A549 (cell line): ENCODE measurements at regions not wholly inside any gene's neighbourhood (a gene's known extent, or its start where the extent isn't known, plus 50 kb on each side); places are given as distances from the start of the nearest gene placed in this dataset.

Experiments used
- ATAC-seq, 2 experiments: fragments of 200-7000 bp in 1 of 2; fragments of >200 bp in 1 of 2; cut with Nextera tagmentation in 1 of 2; cut with Tn5 transposase in 1 of 2; 3 replicates each; pipeline versions ENCODE4 v1.8.0 to v1.9.1; 2018 to 2020; ENCODE audit warnings: mild to moderate bottlenecking in 1 of 2, moderate library complexity in 1 of 2
- CTCF ChIA-PET: fragments of 300-600 bp; sonication (Branson Sonifier 250); formaldehyde crosslinking; extraction: SDS; loops from one replicate; lab custom pipeline; 2021; ENCODE audit warnings: antibody characterized with exemption, inconsistent platforms; lab: Yijun Ruan, JAX
- POLR2A ChIA-PET: fragments of 350-600 bp; formaldehyde crosslinking; extraction: SDS; loops from one replicate; lab custom pipeline; 2021; ENCODE audit warnings: antibody characterized with exemption, inconsistent platforms; lab: Yijun Ruan, JAX
- DNase-seq, 2 experiments: peaks; one replicate each; pipeline versions ENCODE4 v3.0.0 to v3.0.0-alpha.2; 2011 to 2016; ENCODE audit warnings: low read depth in 1 of 2, low spot score in 1 of 2
- FAIRE-seq: peaks from 2 replicates; lab custom pipeline; 2011; peaks lifted over from hg19 to GRCh38; lab: Jason Lieb, UNC
- H3K27ac ChIP-seq, 2 experiments: fragments of >200 bp; sonication (Bioruptor Twin); formaldehyde crosslinking; 3 replicates each; pipeline ENCODE4 v1.5.1; 2016 to 2017
- H3K4me1 ChIP-seq: fragments of >200 bp; sonication (Bioruptor Twin); formaldehyde crosslinking; 3 replicates; pipeline ENCODE4 v1.6.1; 2016
- H3K4me2 ChIP-seq: fragments of >200 bp; sonication (Bioruptor Twin); formaldehyde crosslinking; 3 replicates; pipeline ENCODE4 v1.6.1; 2016
- H3K4me3 ChIP-seq: fragments of >200 bp; sonication (Bioruptor Twin); formaldehyde crosslinking; 3 replicates; pipeline ENCODE4 v1.5.1; 2016
- H3K9me3 ChIP-seq: fragments of >200 bp; sonication (Bioruptor Twin); formaldehyde crosslinking; 3 replicates; pipeline ENCODE4 v1.6.1; 2016
- BCL3 ChIP-seq: fragments of >200 bp; sonication (Bioruptor Twin); formaldehyde crosslinking; IDR thresholded peaks from 3 replicates; pipeline ENCODE4 v1.6.1; 2016
- CEBPB ChIP-seq, 2 experiments: fragments of >200 bp in 1 of 2; sonication (Bioruptor Twin) in 1 of 2; formaldehyde crosslinking in 1 of 2; IDR thresholded peaks; 2 replicates each; pipeline ENCODE4 v1.6.1; 2012 to 2016
- CHD2 ChIP-seq: fragments of 150-350 bp; IDR thresholded peaks from 2 replicates; pipeline ENCODE4 v1.6.1; 2014; ENCODE audit warnings: low read length; ENCODE audit not compliant: partially characterized antibody
- E2F6 ChIP-seq: IDR thresholded peaks from 2 replicates; pipeline ENCODE4 v1.6.1; 2012; ENCODE audit warnings: low read depth, borderline replicate concordance
- EHF ChIP-seq: fragments of 250-450 bp; sonication (Bioruptor Pico); IDR thresholded peaks from 2 replicates; pipeline ENCODE4 v1.5.0; 2020; ENCODE audit warnings: mild to moderate bottlenecking
- ELK1 ChIP-seq: fragments of 150-350 bp; IDR thresholded peaks from 2 replicates; pipeline ENCODE4 v1.6.1; 2014; ENCODE audit warnings: low read depth, mild to moderate bottlenecking, low read length
- EP300 ChIP-seq, 2 experiments: fragments of >200 bp; sonication (Bioruptor Twin); formaldehyde crosslinking; IDR thresholded peaks; 2 replicates in 1 of 2; 3 replicates in 1 of 2; pipeline ENCODE4 v1.6.1; 2016 to 2017
- GATA3 ChIP-seq: IDR thresholded peaks from 2 replicates; pipeline ENCODE4 v1.6.1; 2012; ENCODE audit warnings: borderline replicate concordance
- HDAC2 ChIP-seq: fragments of 200-600 bp; sonication (generic); IDR thresholded peaks from 2 replicates; pipeline ENCODE4 v1.6.1; 2016
- HEYL ChIP-seq: fragments of 250-450 bp; sonication (Bioruptor Pico); IDR thresholded peaks from 2 replicates; pipeline ENCODE4 v1.8.0; 2021; ENCODE audit warnings: mild to moderate bottlenecking, moderate library complexity
- HOXB13 ChIP-seq: fragments of 250-450 bp; sonication (Bioruptor Pico); IDR thresholded peaks from 2 replicates; pipeline ENCODE4 v1.5.0; 2020; ENCODE audit warnings: low read depth, mild to moderate bottlenecking, moderate library complexity
- KDM1A ChIP-seq: fragments of 200-600 bp; sonication (generic); IDR thresholded peaks from 2 replicates; pipeline ENCODE4 v1.6.1; 2016; ENCODE audit warnings: low read depth, mild to moderate bottlenecking
- KDM5A ChIP-seq: fragments of 200-600 bp; sonication (generic); IDR thresholded peaks from 2 replicates; pipeline ENCODE4 v1.6.1; 2016; ENCODE audit warnings: antibody characterized with exemption, mild to moderate bottlenecking
- MAX ChIP-seq: IDR thresholded peaks from 2 replicates; pipeline ENCODE4 v1.6.1; 2012
- MYC ChIP-seq: IDR thresholded peaks from 2 replicates; pipeline ENCODE4 v1.6.1; 2012; ENCODE audit warnings: mild to moderate bottlenecking, inconsistent platforms, low read length, improper control_type of control experiment, borderline replicate concordance
- POLR2AphosphoS2 ChIP-seq: conservative IDR thresholded peaks from 2 replicates; pipeline ENCODE4 v1.6.1; 2012; ENCODE audit warnings: low read length, improper control_type of control experiment, inconsistent platforms
- RAD21 ChIP-seq, 2 experiments: fragments of >200 bp in 1 of 2; sonication (Bioruptor Twin) in 1 of 2; formaldehyde crosslinking in 1 of 2; IDR thresholded peaks in 1 of 2; conservative IDR thresholded peaks in 1 of 2; 2 replicates in 1 of 2; 3 replicates in 1 of 2; pipeline ENCODE4 v1.6.1; 2012 to 2018; ENCODE audit warnings: inconsistent platforms in 1 of 2
- REST ChIP-seq: fragments of 200-600 bp; sonication (generic); IDR thresholded peaks from 2 replicates; pipeline ENCODE4 v1.6.1; 2016; ENCODE audit warnings: antibody characterized with exemption, mild to moderate bottlenecking, moderate library complexity
- RFX5 ChIP-seq: fragments of 450-650 bp; IDR thresholded peaks from 2 replicates; pipeline ENCODE4 v1.7.1; 2014; ENCODE audit warnings: antibody characterized with exemption, mild to moderate bottlenecking, moderate library complexity
- SMC3 ChIP-seq: fragments of >200 bp; sonication (Bioruptor Twin); formaldehyde crosslinking; IDR thresholded peaks from 3 replicates; pipeline ENCODE4 v1.6.1; 2018; ENCODE audit warnings: inconsistent platforms
- TP53 ChIP-seq: fragments of 250-450 bp; sonication (Bioruptor Pico); IDR thresholded peaks from 2 replicates; pipeline ENCODE4 v1.5.0; 2021; ENCODE audit warnings: mild to moderate bottlenecking, moderate library complexity
- ZNF302 ChIP-seq: fragments of 250-450 bp; sonication (Bioruptor Pico); IDR thresholded peaks from 2 replicates; pipeline ENCODE4 v1.9.0; 2021; ENCODE audit warnings: inconsistent platforms, mild to moderate bottlenecking, moderate library complexity
- WGBS: methylation state at CpG from one replicate; pipeline ENCODE4 v1.1.6; 2017; ENCODE audit errors: missing lambda C conversion rate; 5-methylcytosine and 5-hydroxymethylcytosine counted together

GRCh38 chr2:150088538-150088937, 398.9 kb downstream of the RND3 start:
- peak overlapping the region in 1 of 2 experiments; percentile 43; a peak in 2 of 6 replicates for H3K27ac ChIP-seq
- POLR2A ChIA-PET, result no interaction called here
- CTCF ChIA-PET, result interaction anchor here (0.7 kb wide), 1 partner anchor 1857 kb away, joined by 5 read pairs; no protein-coding TSS in a partner anchor
- ATAC-seq (no peak), DNase-seq (no peak), FAIRE-seq (no peak)
- H3K4me2 ChIP-seq, result no peak overlapping the region
- WGBS, result 77% methylated on average over 3 of the region's 3 CpGs
- H3K4me3 ChIP-seq, result no peak overlapping the region
- peaks cover 5% of the 10 kb centered on the region; the same call in 1 of the 3 replicates for H3K4me1 ChIP-seq
- peaks cover 8% of the 10 kb centered on the region; the same call in 1 of the 3 replicates for H3K9me3 ChIP-seq
- no peak for TF ChIP-seq EP300 (IDR thresholded peaks at IDR 0.05)
- TF ChIP-seq MAX, result no peak
- TF ChIP-seq CHD2, result no peak
- TF ChIP-seq BCL3, result no peak
- no peak for TF ChIP-seq SMC3
- no peak for TF ChIP-seq HEYL
- no peak for TF ChIP-seq HOXB13
- no peak for TF ChIP-seq KDM1A
- TF ChIP-seq RFX5, result no peak
- TF ChIP-seq E2F6, result no peak
- TF ChIP-seq GATA3, result no peak
- TF ChIP-seq EHF (CRISPR knock-in tag), result no peak
- no peak for TF ChIP-seq KDM5A
- TF ChIP-seq REST, result no peak

GRCh38 chr2:150085478-150085877, 402.0 kb downstream of the RND3 start:
- ATAC-seq (no peak), FAIRE-seq (no peak)
- 97% methylated on average over 2 of the region's 2 CpGs for WGBS
- TF ChIP-seq RAD21 (conservative IDR thresholded peaks at IDR 0.05 in 1 of 2, IDR thresholded peaks at IDR 0.05 in 1 of 2), result no peak
- no peak for TF ChIP-seq KDM1A
- no peak for TF ChIP-seq TP53 (CRISPR knock-in tag)
- no peak for TF ChIP-seq MYC
- no peak for TF ChIP-seq CEBPB (IDR thresholded peaks at IDR 0.05)
- no peak for TF ChIP-seq POLR2AphosphoS2
- no peak for TF ChIP-seq HDAC2
- no peak for TF ChIP-seq RFX5
- TF ChIP-seq ZNF302 (CRISPR knock-in tag), result no peak
- TF ChIP-seq ELK1, result no peak
- TF ChIP-seq, all 56 proteins: peak for 0
- peaks cover 8% of the 10 kb centered on the region; the same call in 1 of the 3 replicates for H3K9me3 ChIP-seq
- POLR2A ChIA-PET, result no interaction called here
- DNase-seq, result no peak
- CTCF ChIA-PET, result interaction anchor here (0.6 kb wide), 1 partner anchor 9 kb away, joined by 4 read pairs; no protein-coding TSS in a partner anchor
- H3K4me1 ChIP-seq, result peaks cover 11% of the 10 kb centered on the region; the same call in 2 of the 3 replicates
- H3K27ac ChIP-seq, result no peak overlapping the region
- no peak overlapping the region for H3K4me2 ChIP-seq
- no peak overlapping the region for H3K4me3 ChIP-seq
